Endothelial cell of umbilical vein (primary cell): ENCODE measurements at regions not wholly inside any gene's neighbourhood (a gene's known extent, or its start where the extent isn't known, plus 50 kb on each side); places are given as distances from the start of the nearest gene placed in this dataset.

Experiments used
- BruUV-seq: library from RNA; stranded (reverse); fragments of 400-500 nt; replicated peaks from 2 replicates; lab custom pipeline; 2021; lab: Mats Ljungman, UMichigan
- CTCF ChIA-PET: fragments of 300-600, 350-600 bp; sonication (Branson Sonifier 250); formaldehyde crosslinking; loops from one replicate; lab custom pipeline; 2021; ENCODE audit warnings: antibody characterized with exemption, inconsistent platforms; lab: Charles Lee
- POLR2A ChIA-PET: fragments of 300-600, 350-600 bp; sonication (Branson Sonifier 250); formaldehyde crosslinking; loops from one replicate; lab custom pipeline; 2021; ENCODE audit warnings: antibody characterized with exemption, inconsistent platforms; lab: Charles Lee
- DNase-seq: peaks from one replicate; pipeline ENCODE4 v3.0.0-alpha.2; 2011; ENCODE audit warnings: low read depth, low spot score
- FAIRE-seq: peaks from 2 replicates; lab custom pipeline; 2011; peaks lifted over from hg19 to GRCh38; lab: Jason Lieb, UNC
- H2AFZ ChIP-seq: 2 replicates; pipeline ENCODE4 v1.6.0; 2012; ENCODE audit warnings: low read depth, low read length, control low read depth, inconsistent platforms
- H3K27ac ChIP-seq: 2 replicates; pipeline ENCODE4 v1.5.1; 2011; ENCODE audit warnings: low read depth, mild to moderate bottlenecking, control low read depth, low read length, moderate library complexity; ENCODE audit not compliant: insufficient read depth
- H3K27me3 ChIP-seq, 2 experiments: 2 replicates each; pipeline versions ENCODE4 v1.6.0 to v1.6.1; 2011; ENCODE audit warnings: low read length in 2 of 2, mixed read lengths in 1 of 2; ENCODE audit not compliant: control insufficient read depth in 2 of 2, insufficient read depth in 2 of 2
- H3K36me3 ChIP-seq, 2 experiments: 2 replicates in 1 of 2; 3 replicates in 1 of 2; pipeline ENCODE4 v1.5.1; 2011; ENCODE audit warnings: low read length in 2 of 2, mild to moderate bottlenecking in 1 of 2, moderate library complexity in 1 of 2; ENCODE audit not compliant: control insufficient read depth in 2 of 2, insufficient read depth in 2 of 2; ENCODE audit errors: extremely low read depth in 1 of 2
- H3K4me1 ChIP-seq: 3 replicates; pipeline ENCODE4 v1.5.1; 2011; ENCODE audit warnings: mild to moderate bottlenecking, low read length; ENCODE audit not compliant: control insufficient read depth, insufficient read depth; ENCODE audit errors: extremely low read depth
- H3K4me2 ChIP-seq: 2 replicates; pipeline ENCODE4 v1.6.1; 2011; ENCODE audit warnings: low read length, control low read depth, mixed read lengths; ENCODE audit not compliant: insufficient read depth
- H3K4me3 ChIP-seq, 3 experiments: fragments of 200-600 bp in 1 of 3; sonication (generic), shearing (Covaris generic) in 1 of 3; replicated peaks in 1 of 3; 2 replicates each; pipeline ENCODE4 v1.5.1; 2011 to 2016; ENCODE audit warnings: control low read depth in 3 of 3, low read length in 3 of 3, mild to moderate bottlenecking in 2 of 3, inconsistent platforms in 1 of 3, low read depth in 1 of 3, moderate library complexity in 1 of 3; ENCODE audit not compliant: insufficient read depth in 1 of 3
- H3K79me2 ChIP-seq: 2 replicates; pipeline ENCODE4 v1.6.0; 2012; ENCODE audit warnings: low read length, inconsistent platforms; ENCODE audit not compliant: control insufficient read depth, insufficient read depth
- H3K9ac ChIP-seq: replicated peaks from 2 replicates; pipeline ENCODE3; 2011; ENCODE audit warnings: low read length, control low read depth; ENCODE audit not compliant: insufficient read depth; ENCODE audit errors: extremely low read depth
- H3K9me1 ChIP-seq: replicated peaks from 3 replicates; pipeline ENCODE4 v1.6.0; 2011; ENCODE audit warnings: mild to moderate bottlenecking, low read length; ENCODE audit not compliant: control insufficient read depth, insufficient read depth; ENCODE audit errors: extremely low read depth
- H3K9me3 ChIP-seq: replicated peaks from 2 replicates; pipeline ENCODE4 v1.5.1; 2012; ENCODE audit warnings: low read length, inconsistent platforms; ENCODE audit not compliant: control insufficient read depth, insufficient read depth
- H4K20me1 ChIP-seq: replicated peaks from 2 replicates; pipeline ENCODE3; 2011; ENCODE audit warnings: mild to moderate bottlenecking, low read length; ENCODE audit not compliant: control insufficient read depth, insufficient read depth; ENCODE audit errors: extremely low read depth
- EZH2 ChIP-seq: IDR thresholded peaks from 2 replicates; pipeline ENCODE4 v1.6.1; 2012; ENCODE audit warnings: borderline replicate concordance, low read depth, mild to moderate bottlenecking, moderate library complexity, low read length, inconsistent platforms; ENCODE audit not compliant: severe bottlenecking
- FOS ChIP-seq: IDR thresholded peaks from 2 replicates; pipeline ENCODE4 v1.6.1; 2011; ENCODE audit warnings: mild to moderate bottlenecking, low read length, moderate library complexity, borderline replicate concordance; ENCODE audit not compliant: insufficient read depth
- GATA2 ChIP-seq: IDR thresholded peaks from 2 replicates; pipeline ENCODE4 v1.7.0; 2011; ENCODE audit warnings: low read depth, mild to moderate bottlenecking, moderate library complexity, mixed read lengths, low read length; ENCODE audit not compliant: insufficient read length, insufficient read depth
- JUN ChIP-seq: IDR thresholded peaks from 2 replicates; pipeline ENCODE4 v1.6.1; 2011; ENCODE audit warnings: borderline replicate concordance, low read depth; ENCODE audit not compliant: insufficient read length, insufficient read depth
- MYC ChIP-seq: IDR thresholded peaks from one replicate; pipeline ENCODE4 v1.6.1; 2011; ENCODE audit warnings: mild to moderate bottlenecking, low read depth, low read length
- POLR2A ChIP-seq: IDR thresholded peaks from 2 replicates; pipeline ENCODE4 v1.6.1; 2012; ENCODE audit warnings: low read depth, mild to moderate bottlenecking, control low read depth, low read length
- POLR2AphosphoS5 ChIP-seq: IDR thresholded peaks from 2 replicates; pipeline ENCODE4 v1.6.1; 2012; ENCODE audit warnings: low read depth, mild to moderate bottlenecking, control low read depth, low read length, moderate library complexity; ENCODE audit not compliant: insufficient read depth
- dilution Hi-C: fragments of 300-500 bp; cut with MboI; formaldehyde crosslinking; loops from one replicate; pipeline ENCODE4 v1.15.0; 2019; ENCODE audit warnings: low sequenced_read_pairs; ENCODE audit not compliant: extremely low pct_ligation_motif_present
- intact Hi-C: fragments of 100-400 bp; cut with micrococcal nuclease; formaldehyde crosslinking; loops from one replicate; pipeline ENCODE4 v1.10.0; 2022
- TF ChIP-seq, protein P1 (sequence below), 2 donors: IDR thresholded peaks; 1 replicate in 1 of 2; 2 replicates in 1 of 2; pipeline ENCODE4 v1.5.1; 2011; ENCODE audit warnings: low read length in 2 of 2, mild to moderate bottlenecking in 2 of 2, moderate library complexity in 2 of 2, control low read depth in 1 of 2, inconsistent platforms in 1 of 2, low read depth in 1 of 2; ENCODE audit not compliant: insufficient read depth in 1 of 2; ENCODE audit errors: extremely low read depth in 1 of 2
- TF ChIP-seq, protein P2 (sequence below): IDR thresholded peaks from 2 replicates; pipeline ENCODE4 v1.6.1; 2011; ENCODE audit not compliant: insufficient read depth, insufficient read length

DNA sequence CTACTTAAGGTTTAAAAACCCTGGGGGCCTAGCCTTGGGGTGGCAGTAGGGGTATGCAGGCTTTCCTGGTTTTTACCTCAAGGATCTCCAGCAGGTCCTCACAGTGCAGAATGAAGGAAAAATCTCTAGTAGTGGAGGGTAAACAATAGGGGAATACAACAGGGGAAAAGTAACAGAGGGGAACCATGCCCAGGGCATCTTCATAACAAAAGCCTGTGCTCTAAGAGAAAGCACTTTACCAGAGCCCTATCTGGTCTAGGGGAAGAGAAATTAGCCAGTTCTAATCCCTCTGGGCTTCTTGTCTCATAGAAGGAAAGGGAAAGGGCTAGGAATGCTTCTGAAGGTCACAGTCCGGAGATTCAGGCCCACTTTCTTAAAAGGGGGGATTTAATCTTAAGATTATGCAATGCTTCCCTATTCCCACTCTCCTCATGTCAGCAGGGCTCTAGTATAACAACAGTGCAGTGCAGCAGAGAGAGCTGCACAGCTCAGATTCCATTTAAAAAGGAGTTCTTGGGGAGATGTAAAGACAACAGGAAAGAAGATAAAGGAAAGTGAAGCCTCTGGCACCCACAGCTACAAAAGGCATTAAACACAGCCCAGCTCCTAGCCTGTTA is 149.0 kb upstream of the CYP1B1 start:
- no peak overlapping the region for H3K27ac ChIP-seq
- intact Hi-C loops, result no loop called here
- H3K36me3 ChIP-seq, result no peaks in the 10 kb centered on the region
- FAIRE-seq, result no peak
- no peaks in the 10 kb centered on the region for H4K20me1 ChIP-seq
- H3K9ac ChIP-seq, result no peak overlapping the region
- no peaks in the 10 kb centered on the region for H3K9me1 ChIP-seq
- POLR2A ChIA-PET, result no interaction called here
- dilution Hi-C loops, result no loop called here
- CTCF ChIA-PET, result no interaction called here
- TF ChIP-seq POLR2A, result no peak
- no peak for TF ChIP-seq EZH2
- no peak for TF ChIP-seq MYC
- TF ChIP-seq FOS, result no peak
- no peak for TF ChIP-seq POLR2AphosphoS5
- TF ChIP-seq, protein P1, sequence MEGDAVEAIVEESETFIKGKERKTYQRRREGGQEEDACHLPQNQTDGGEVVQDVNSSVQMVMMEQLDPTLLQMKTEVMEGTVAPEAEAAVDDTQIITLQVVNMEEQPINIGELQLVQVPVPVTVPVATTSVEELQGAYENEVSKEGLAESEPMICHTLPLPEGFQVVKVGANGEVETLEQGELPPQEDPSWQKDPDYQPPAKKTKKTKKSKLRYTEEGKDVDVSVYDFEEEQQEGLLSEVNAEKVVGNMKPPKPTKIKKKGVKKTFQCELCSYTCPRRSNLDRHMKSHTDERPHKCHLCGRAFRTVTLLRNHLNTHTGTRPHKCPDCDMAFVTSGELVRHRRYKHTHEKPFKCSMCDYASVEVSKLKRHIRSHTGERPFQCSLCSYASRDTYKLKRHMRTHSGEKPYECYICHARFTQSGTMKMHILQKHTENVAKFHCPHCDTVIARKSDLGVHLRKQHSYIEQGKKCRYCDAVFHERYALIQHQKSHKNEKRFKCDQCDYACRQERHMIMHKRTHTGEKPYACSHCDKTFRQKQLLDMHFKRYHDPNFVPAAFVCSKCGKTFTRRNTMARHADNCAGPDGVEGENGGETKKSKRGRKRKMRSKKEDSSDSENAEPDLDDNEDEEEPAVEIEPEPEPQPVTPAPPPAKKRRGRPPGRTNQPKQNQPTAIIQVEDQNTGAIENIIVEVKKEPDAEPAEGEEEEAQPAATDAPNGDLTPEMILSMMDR (IDR thresholded peaks at IDR 0.05; ENCODE audit: extremely low read depth in 1 of 2, insufficient read depth in 1 of 2, low read depth in 1 of 2, low read length in 2 of 2), result no peak
- no peak for TF ChIP-seq JUN
- TF ChIP-seq GATA2, result no peak
- TF ChIP-seq, protein P2, sequence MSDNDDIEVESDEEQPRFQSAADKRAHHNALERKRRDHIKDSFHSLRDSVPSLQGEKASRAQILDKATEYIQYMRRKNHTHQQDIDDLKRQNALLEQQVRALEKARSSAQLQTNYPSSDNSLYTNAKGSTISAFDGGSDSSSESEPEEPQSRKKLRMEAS, result no peak
- H3K79me2 ChIP-seq, result no peaks in the 10 kb centered on the region
- H3K9me3 ChIP-seq, result no peaks in the 10 kb centered on the region
- H3K27me3 ChIP-seq, result peaks cover 2 to 15% of the 10 kb centered on the region in 2 experiments
- no peak for DNase-seq
- BruUV-seq, result no TSS peak
- no peak overlapping the region for H3K4me3 ChIP-seq
- no peaks in the 10 kb centered on the region for H3K4me1 ChIP-seq
- H3K4me2 ChIP-seq, result no peak overlapping the region
- no peak overlapping the region for H2AFZ ChIP-seq
